RWPE1 (cell line): ENCODE measurements at regions not wholly inside any gene's neighbourhood (a gene's known extent, or its start where the extent isn't known, plus 50 kb on each side); places are given as distances from the start of the nearest gene placed in this dataset.

Experiments used
- CTCF ChIA-PET: fragments of 350-600 bp; sonication (Branson Sonifier 250); formaldehyde crosslinking; extraction: SDS; loops from one replicate; lab custom pipeline; 2021; lab: Yijun Ruan, JAX
- POLR2A ChIA-PET: fragments of 400-600 bp; formaldehyde crosslinking; extraction: SDS; loops from one replicate; lab custom pipeline; 2020; ENCODE audit warnings: antibody characterized with exemption; ENCODE audit not compliant: low non-redundant PET; lab: Yijun Ruan, JAX
- DNase-seq: peaks from one replicate; pipeline ENCODE4 v3.0.0; 2012; ENCODE audit warnings: low spot score
- H3K27ac ChIP-seq: fragments of 450-650 bp; 2 replicates; pipeline ENCODE4 v1.5.1; 2017
- CTCF ChIP-seq: fragments of 450-650 bp; conservative IDR thresholded peaks from 2 replicates; pipeline ENCODE4 v1.5.1; 2017; ENCODE audit warnings: low read depth, mild to moderate bottlenecking

GRCh38 chr2:204373942-204374341, 171.3 kb upstream of the PARD3B start:
- no peak for DNase-seq
- ChIA-PET CTCF (no interaction called here), POLR2A (no interaction called here)
- H3K27ac ChIP-seq: no peak overlapping the region
- no peak for TF ChIP-seq CTCF

GRCh38 chr2:204380141-204380881, 165.0 kb upstream of the PARD3B start:
- CTCF ChIA-PET: no interaction called here
- no peak for TF ChIP-seq CTCF
- POLR2A ChIA-PET: no interaction called here
- H3K27ac ChIP-seq: no peak overlapping the region
- DNase-seq: no peak

- no peak for DNase-seq
- no peak for TF ChIP-seq CTCF
- POLR2A ChIA-PET: no interaction called here
- no peak overlapping the region for H3K27ac ChIP-seq
- CTCF ChIA-PET: no interaction called here
These were observed 158.6 kb upstream of the PARD3B start for GRCh38 chr2:204386668-204387067.

GRCh38 chr2:204389120-204389519, 156.2 kb upstream of the PARD3B start:
- ChIA-PET POLR2A (no interaction called here), CTCF (interaction anchor here (0.6 kb wide), 1 partner anchor 480 kb away, joined by 3 read pairs; no protein-coding TSS in a partner anchor)
- no peak for TF ChIP-seq CTCF
- H3K27ac ChIP-seq: no peak overlapping the region
- no peak for DNase-seq

GRCh38 chr2:204389856-204390255, 155.4 kb upstream of the PARD3B start:
- no peak for TF ChIP-seq CTCF
- ChIA-PET POLR2A (no interaction called here), CTCF (no interaction called here)
- H3K27ac ChIP-seq: no peak overlapping the region
- no peak for DNase-seq

GRCh38 chr2:204395539-204395938, 149.7 kb upstream of the PARD3B start:
- no peak overlapping the region for H3K27ac ChIP-seq
- TF ChIP-seq CTCF: no peak
- DNase-seq: no peak
- CTCF ChIA-PET: interaction anchor here (0.7 kb wide), 1 partner anchor 423 kb away, joined by 7 read pairs; no protein-coding TSS in a partner anchor
- POLR2A ChIA-PET: no interaction called here
